ENCODE measurements at regions not wholly inside any gene's neighbourhood (a gene's known extent, or its start where the extent isn't known, plus 50 kb on each side); places are given as distances from the start of the nearest gene placed in this dataset.

DNA sequence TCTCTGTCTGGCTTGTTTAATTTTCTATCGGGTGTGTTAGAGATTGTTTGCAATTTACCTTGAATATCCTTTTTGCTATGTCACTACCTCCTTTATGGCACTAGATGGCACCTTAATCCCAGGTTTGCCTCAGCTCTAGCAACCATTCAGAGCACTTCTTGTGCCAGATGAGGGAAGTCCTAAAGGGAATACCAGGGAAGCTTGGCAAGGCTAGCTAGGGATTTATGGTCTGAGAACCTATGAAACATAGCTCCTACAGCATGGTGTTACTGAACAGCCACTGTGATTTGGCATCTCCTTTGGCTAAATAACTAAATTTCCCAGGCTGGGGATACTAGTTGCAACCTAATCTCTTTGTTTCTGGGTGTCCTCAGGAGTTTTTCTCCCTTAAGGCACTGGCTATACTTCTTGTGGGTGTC is 69.0 kb upstream of the VOPP1 start:
- ATAC-seq (peak; percentile 91 to 96), DNase-seq (peak; percentile 5 to 30)
- H3K9me3 ChIP-seq, result no peaks in the 10 kb centered on the region
- no peak for TF ChIP-seq POLR2A (IDR thresholded peaks at IDR 0.05)
- TF ChIP-seq CTCF (IDR thresholded peaks at IDR 0.05 in 4 of 5, conservative IDR thresholded peaks at IDR 0.05 in 1 of 5), result peak; percentile 63 to 90 (median 77)
- no peaks in the 10 kb centered on the region for H3K36me3 ChIP-seq
- in situ Hi-C loops (cut with MboI; ENCODE audit: low sequenced_read_pairs in 4 of 4) (loop anchor here in 2 of 4 donors (10.0 to 25.0 kb wide), 3 partner anchors 321 to 446 kb away; partner anchors contain the start of genes MRPS17 (in 1 of the 2), NIPSNAP2 (in 1 of the 2) and PHKG1 (in 1 of the 2)), intact Hi-C loops (cut with DNase I; ENCODE audit: low total_unique reads) (loop anchor here (1.0 to 5.0 kb wide), 2 partner anchors 323 to 431 kb away; partner anchors contain the start of gene NIPSNAP2)
- no peaks in the 10 kb centered on the region for H3K4me1 ChIP-seq
- H3K27ac ChIP-seq, result no peak overlapping the region
- H3K4me3 ChIP-seq, result no peak overlapping the region
- no peaks in the 10 kb centered on the region for H3K27me3 ChIP-seq

GRCh38 chr7:55639640-55640039 is 67.3 kb upstream of the VOPP1 start:
- no peak overlapping the region for H3K4me3 ChIP-seq
- no peak overlapping the region for H3K27ac ChIP-seq
- H3K9me3 ChIP-seq, result no peaks in the 10 kb centered on the region
- in situ Hi-C loops (cut with MboI; ENCODE audit: low sequenced_read_pairs in 4 of 4), result loop anchor here in 2 of 4 donors (10.0 to 25.0 kb wide), 3 partner anchors 323 to 448 kb away; partner anchors contain the start of genes MRPS17 (in 1 of the 2), NIPSNAP2 (in 1 of the 2) and PHKG1 (in 1 of the 2)
- H3K27me3 ChIP-seq, result no peaks in the 10 kb centered on the region
- TF ChIP-seq CTCF (IDR thresholded peaks at IDR 0.05 in 4 of 5, conservative IDR thresholded peaks at IDR 0.05 in 1 of 5) (no peak), POLR2A (IDR thresholded peaks at IDR 0.05) (no peak)
- intact Hi-C loops (cut with DNase I; ENCODE audit: low total_unique reads), result loop anchor here (5.0 kb wide), 1 partner anchor 433 kb away; no protein-coding TSS in a partner anchor
- H3K36me3 ChIP-seq, result no peaks in the 10 kb centered on the region
- no peak for ATAC-seq
- DNase-seq, result no peak
- no peaks in the 10 kb centered on the region for H3K4me1 ChIP-seq

DNA sequence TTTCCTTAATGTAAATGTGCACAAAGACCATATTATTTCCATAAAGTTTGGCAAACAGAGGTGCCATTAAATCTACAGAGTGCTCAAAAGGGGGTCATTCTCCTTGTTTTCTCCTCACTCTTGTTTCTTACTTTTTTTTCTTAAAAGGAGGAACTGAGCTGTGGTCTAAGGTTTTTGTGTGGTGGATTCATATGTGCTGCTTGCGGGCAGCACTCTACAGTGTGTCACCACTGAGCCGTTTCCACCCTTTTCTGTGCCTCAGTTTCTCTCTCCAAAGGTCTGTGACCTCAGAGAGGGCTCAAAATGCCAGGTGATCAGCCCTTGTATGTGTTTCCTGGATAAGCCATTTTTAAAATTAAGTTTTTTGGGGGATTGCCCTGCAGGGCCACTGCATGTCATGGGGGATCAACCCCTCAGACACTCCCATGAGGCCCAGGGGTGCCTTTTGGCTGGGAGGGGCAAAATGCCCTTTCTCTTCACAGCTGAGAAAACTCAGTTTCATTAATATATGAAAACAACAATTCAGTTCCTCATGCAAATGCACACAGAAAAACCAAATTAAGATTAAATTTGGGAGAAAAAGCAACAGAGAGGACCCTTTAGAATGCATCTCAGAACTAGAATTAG is 56.9 kb upstream of the VOPP1 start:
- in situ Hi-C loops (cut with MboI; ENCODE audit: low sequenced_read_pairs in 4 of 4) (loop anchor here in 2 of 4 donors (25.0 kb wide), 2 partner anchors 333 to 458 kb away; partner anchors contain the start of genes MRPS17 (in 1 of the 2), NIPSNAP2 (in 1 of the 2) and PHKG1 (in 1 of the 2)), intact Hi-C loops (cut with DNase I; ENCODE audit: low total_unique reads) (no loop called here)
- no peaks in the 10 kb centered on the region for H3K36me3 ChIP-seq
- ATAC-seq (no peak), DNase-seq (no peak)
- no peak overlapping the region for H3K4me3 ChIP-seq
- no peak for TF ChIP-seq POLR2A (IDR thresholded peaks at IDR 0.05)
- no peak for TF ChIP-seq CTCF (IDR thresholded peaks at IDR 0.05 in 4 of 5, conservative IDR thresholded peaks at IDR 0.05 in 1 of 5)
- H3K27me3 ChIP-seq, result no peaks in the 10 kb centered on the region
- no peaks in the 10 kb centered on the region for H3K4me1 ChIP-seq
- no peaks in the 10 kb centered on the region for H3K9me3 ChIP-seq
- no peak overlapping the region for H3K27ac ChIP-seq

GRCh38 chr7:55624813-55625212 is 52.5 kb upstream of the VOPP1 start:
- Histone ChIP-seq H3K27me3 (no peaks in the 10 kb centered on the region), H3K27ac (no peak overlapping the region), H3K9me3 (no peaks in the 10 kb centered on the region), H3K4me1 (no peaks in the 10 kb centered on the region), H3K4me3 (no peak overlapping the region), H3K36me3 (no peaks in the 10 kb centered on the region)
- in situ Hi-C loops (cut with MboI; ENCODE audit: low sequenced_read_pairs in 4 of 4) (loop anchor here in 2 of 4 donors (25.0 kb wide), 2 partner anchors 337 to 462 kb away; partner anchors contain the start of genes MRPS17 (in 1 of the 2), NIPSNAP2 (in 1 of the 2) and PHKG1 (in 1 of the 2)), intact Hi-C loops (cut with DNase I; ENCODE audit: low total_unique reads) (no loop called here)
- TF ChIP-seq CTCF (IDR thresholded peaks at IDR 0.05 in 4 of 5, conservative IDR thresholded peaks at IDR 0.05 in 1 of 5) (no peak), POLR2A (IDR thresholded peaks at IDR 0.05) (no peak)
- DNase-seq (no peak), ATAC-seq (no peak)

All from gastrocnemius medialis (tissue), 4 donors.